ENCODE measurements at regions not wholly inside any gene's neighbourhood (a gene's known extent, or its start where the extent isn't known, plus 50 kb on each side); places are given as distances from the start of the nearest gene placed in this dataset.

DNA sequence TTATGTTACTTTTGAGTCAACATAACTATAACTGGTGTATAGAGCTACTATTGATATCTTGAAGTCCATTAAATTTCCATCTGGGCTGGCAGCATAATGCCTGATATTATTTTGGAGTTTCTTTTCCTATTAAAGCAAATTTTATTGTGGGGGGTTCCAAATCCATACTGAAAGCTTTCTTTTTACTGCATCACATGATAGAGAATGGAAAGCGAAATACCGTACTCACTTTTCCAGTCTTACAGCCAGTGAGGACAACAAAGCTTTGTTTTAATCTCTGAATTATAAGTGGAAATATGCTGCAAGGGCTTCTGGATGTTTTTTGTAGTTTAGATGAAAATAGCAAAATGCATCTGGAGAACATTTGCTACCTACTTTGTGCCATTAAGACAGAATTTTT is 477.5 kb upstream of the SEMA3D start:
- no peaks in the 10 kb centered on the region for H3K27me3 Mint-ChIP-seq (ENCODE audit: insufficient read depth)
- Histone ChIP-seq H3K36me3 (ENCODE audit: control insufficient read depth, insufficient read depth, low read length) (no peaks in the 10 kb centered on the region), H3K9me3 (ENCODE audit: control insufficient read depth, low read length) (no peaks in the 10 kb centered on the region), H3K9ac (ENCODE audit: extremely low read depth, low read length, poor library complexity, severe bottlenecking) (no peak overlapping the region), H3K27ac (ENCODE audit: low read depth, low read length) (no peak overlapping the region), H3K4me3 (ENCODE audit: low read length) (no peak overlapping the region), H3K4me1 (ENCODE audit: control insufficient read depth, insufficient read depth, low read length) (no peaks in the 10 kb centered on the region), H3K27me3 (ENCODE audit: control insufficient read depth, insufficient read depth, low read length, poor library complexity, severe bottlenecking) (no peaks in the 10 kb centered on the region)
- TF ChIP-seq, protein P1, sequence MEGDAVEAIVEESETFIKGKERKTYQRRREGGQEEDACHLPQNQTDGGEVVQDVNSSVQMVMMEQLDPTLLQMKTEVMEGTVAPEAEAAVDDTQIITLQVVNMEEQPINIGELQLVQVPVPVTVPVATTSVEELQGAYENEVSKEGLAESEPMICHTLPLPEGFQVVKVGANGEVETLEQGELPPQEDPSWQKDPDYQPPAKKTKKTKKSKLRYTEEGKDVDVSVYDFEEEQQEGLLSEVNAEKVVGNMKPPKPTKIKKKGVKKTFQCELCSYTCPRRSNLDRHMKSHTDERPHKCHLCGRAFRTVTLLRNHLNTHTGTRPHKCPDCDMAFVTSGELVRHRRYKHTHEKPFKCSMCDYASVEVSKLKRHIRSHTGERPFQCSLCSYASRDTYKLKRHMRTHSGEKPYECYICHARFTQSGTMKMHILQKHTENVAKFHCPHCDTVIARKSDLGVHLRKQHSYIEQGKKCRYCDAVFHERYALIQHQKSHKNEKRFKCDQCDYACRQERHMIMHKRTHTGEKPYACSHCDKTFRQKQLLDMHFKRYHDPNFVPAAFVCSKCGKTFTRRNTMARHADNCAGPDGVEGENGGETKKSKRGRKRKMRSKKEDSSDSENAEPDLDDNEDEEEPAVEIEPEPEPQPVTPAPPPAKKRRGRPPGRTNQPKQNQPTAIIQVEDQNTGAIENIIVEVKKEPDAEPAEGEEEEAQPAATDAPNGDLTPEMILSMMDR (conservative IDR thresholded peaks at IDR 0.05), result no peak
- no peak overlapping the region for H3K4me3 Mint-ChIP-seq
- no peak for DNase-seq
- H3K9me3 Mint-ChIP-seq, result no peaks in the 10 kb centered on the region
- WGBS, 2 experiments (ENCODE audit: insufficient coverage in 1 of 2, insufficient read length in 1 of 2), result 92 to 100% methylated on average over 2 of the region's 2 CpGs
- no peaks in the 10 kb centered on the region for H3K36me3 Mint-ChIP-seq (ENCODE audit: low read depth)
- H3K4me1 Mint-ChIP-seq, result no peaks in the 10 kb centered on the region
- no peak overlapping the region for H3K27ac Mint-ChIP-seq

DNA sequence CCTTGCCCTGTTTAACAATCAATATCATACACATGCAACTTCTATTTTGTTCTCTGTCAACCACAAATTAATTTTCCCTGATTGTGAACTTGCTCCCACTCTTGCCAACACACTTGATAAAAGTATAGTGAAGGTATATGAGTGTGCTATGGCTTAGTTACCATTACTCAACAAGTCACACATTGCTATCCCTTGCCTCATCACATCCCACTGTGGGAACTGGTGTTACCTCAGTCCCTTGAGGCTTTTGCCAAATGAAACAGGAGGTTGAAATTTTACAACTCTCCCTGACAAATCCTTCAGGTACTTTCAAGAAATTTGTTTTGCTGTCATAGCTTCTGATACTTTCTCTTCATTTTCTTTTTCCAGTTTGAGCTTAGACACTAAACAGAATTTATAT is 472.5 kb upstream of the SEMA3D start:
- no peak overlapping the region for H3K27ac Mint-ChIP-seq
- H3K4me1 ChIP-seq (ENCODE audit: control insufficient read depth, insufficient read depth, low read length), result no peaks in the 10 kb centered on the region
- no peak overlapping the region for H3K27ac ChIP-seq (ENCODE audit: low read depth, low read length)
- H3K9ac ChIP-seq (ENCODE audit: extremely low read depth, low read length, poor library complexity, severe bottlenecking), result no peak overlapping the region
- TF ChIP-seq, protein P1 (conservative IDR thresholded peaks at IDR 0.05), result no peak
- no peak overlapping the region for H3K4me3 ChIP-seq (ENCODE audit: low read length)
- no peaks in the 10 kb centered on the region for H3K36me3 Mint-ChIP-seq (ENCODE audit: low read depth)
- H3K36me3 ChIP-seq (ENCODE audit: control insufficient read depth, insufficient read depth, low read length), result no peaks in the 10 kb centered on the region
- H3K27me3 ChIP-seq (ENCODE audit: control insufficient read depth, insufficient read depth, low read length, poor library complexity, severe bottlenecking), result no peaks in the 10 kb centered on the region
- no peaks in the 10 kb centered on the region for H3K4me1 Mint-ChIP-seq
- DNase-seq, result no peak
- H3K9me3 Mint-ChIP-seq, result no peaks in the 10 kb centered on the region
- no peak overlapping the region for H3K4me3 Mint-ChIP-seq
- no peaks in the 10 kb centered on the region for H3K9me3 ChIP-seq (ENCODE audit: control insufficient read depth, low read length)
- no peaks in the 10 kb centered on the region for H3K27me3 Mint-ChIP-seq (ENCODE audit: insufficient read depth)

DNA sequence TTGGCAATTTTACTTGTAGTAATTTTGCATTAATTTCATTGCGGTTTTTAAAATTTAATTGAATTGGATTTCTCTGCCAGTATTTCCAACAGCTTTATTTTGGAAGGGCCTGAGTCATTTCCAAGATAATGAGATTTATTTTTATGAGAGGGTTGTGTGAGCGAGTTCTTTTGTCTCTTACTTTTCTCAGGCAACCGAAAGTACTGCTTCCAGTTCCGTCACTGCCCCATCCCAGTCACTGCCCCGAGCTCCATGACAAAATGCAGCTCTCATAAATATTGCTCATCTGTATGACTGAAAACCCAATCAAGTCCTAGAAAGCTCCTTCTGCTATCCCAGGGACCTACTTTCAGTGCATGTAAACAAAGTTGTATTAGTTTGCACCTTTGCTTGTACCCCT is 468.4 kb upstream of the SEMA3D start:
- H3K36me3 ChIP-seq (ENCODE audit: control insufficient read depth, insufficient read depth, low read length), result no peaks in the 10 kb centered on the region
- H3K4me1 ChIP-seq (ENCODE audit: control insufficient read depth, insufficient read depth, low read length), result no peaks in the 10 kb centered on the region
- H3K4me3 ChIP-seq (ENCODE audit: low read length), result no peak overlapping the region
- no peaks in the 10 kb centered on the region for H3K27me3 ChIP-seq (ENCODE audit: control insufficient read depth, insufficient read depth, low read length, poor library complexity, severe bottlenecking)
- H3K36me3 Mint-ChIP-seq (ENCODE audit: low read depth), result no peaks in the 10 kb centered on the region
- no peaks in the 10 kb centered on the region for H3K4me1 Mint-ChIP-seq
- no peak overlapping the region for H3K27ac Mint-ChIP-seq
- no peak overlapping the region for H3K9ac ChIP-seq (ENCODE audit: extremely low read depth, low read length, poor library complexity, severe bottlenecking)
- no peak overlapping the region for H3K27ac ChIP-seq (ENCODE audit: low read depth, low read length)
- DNase-seq, result no peak
- H3K9me3 ChIP-seq (ENCODE audit: control insufficient read depth, low read length), result no peaks in the 10 kb centered on the region
- H3K27me3 Mint-ChIP-seq (ENCODE audit: insufficient read depth), result no peaks in the 10 kb centered on the region
- 98% methylated on average over 5 of the region's 5 CpGs; no CpG with 5 or more reads in 1 of the 2 experiments for WGBS, 2 experiments (ENCODE audit: insufficient coverage in 1 of 2, insufficient read length in 1 of 2)
- no peaks in the 10 kb centered on the region for H3K9me3 Mint-ChIP-seq
- TF ChIP-seq, protein P1 (conservative IDR thresholded peaks at IDR 0.05), result no peak
- no peak overlapping the region for H3K4me3 Mint-ChIP-seq
